Fibroblast of skin of back (primary cell): ENCODE measurements at regions not wholly inside any gene's neighbourhood (a gene's known extent, or its start where the extent isn't known, plus 50 kb on each side); places are given as distances from the start of the nearest gene placed in this dataset.

Experiments used
- DNase-seq: peaks from one replicate; pipeline ENCODE4 v3.0.0-alpha.2; 2013

- no peak for DNase-seq
These were observed 68.0 kb downstream of the SNX12 start for GRCh38 chrX:71000139-71000538.

GRCh38 chrX:70998411-70999027 is 67.6 kb upstream of the SLC7A3 start:
- DNase-seq = peak; percentile 33

GRCh38 chrX:70995338-70995737 is 64.4 kb upstream of the SLC7A3 start:
- DNase-seq = no peak

GRCh38 chrX:70988425-70988824 is 57.5 kb upstream of the SLC7A3 start:
- no peak for DNase-seq
